ENCODE measurements at regions not wholly inside any gene's neighbourhood (a gene's known extent, or its start where the extent isn't known, plus 50 kb on each side); places are given as distances from the start of the nearest gene placed in this dataset.

GRCh38 chr2:226656367-226656766 lies 143.3 kb downstream of the IRS1 start:
- TF ChIP-seq CTCF (IDR thresholded peaks at IDR 0.05; ENCODE audit: control insufficient read depth, extremely low read depth, insufficient read depth) = no peak
- DNase-seq (ENCODE audit: low read depth) = no peak
- H3K4me3 ChIP-seq (ENCODE audit: low read depth, low read length) = no peak overlapping the region

- H3K4me3 ChIP-seq (ENCODE audit: low read depth, low read length) = no peak overlapping the region
- no peak for DNase-seq (ENCODE audit: low read depth)
- no peak for TF ChIP-seq CTCF (IDR thresholded peaks at IDR 0.05; ENCODE audit: control insufficient read depth, extremely low read depth, insufficient read depth)
Observed at GRCh38 chr2:226655871-226656270, 143.7 kb downstream of the IRS1 start.

- TF ChIP-seq CTCF (IDR thresholded peaks at IDR 0.05; ENCODE audit: control insufficient read depth, extremely low read depth, insufficient read depth) = no peak
- H3K4me3 ChIP-seq (ENCODE audit: low read depth, low read length) = no peak overlapping the region
- DNase-seq (ENCODE audit: low read depth) = no peak
Observed at GRCh38 chr2:226652983-226653765, 146.4 kb downstream of the IRS1 start.

- H3K4me3 ChIP-seq (ENCODE audit: low read depth, low read length) = no peak overlapping the region
- no peak for DNase-seq (ENCODE audit: low read depth)
- no peak for TF ChIP-seq CTCF (IDR thresholded peaks at IDR 0.05; ENCODE audit: control insufficient read depth, extremely low read depth, insufficient read depth)
Observed at GRCh38 chr2:226652369-226652768, 147.3 kb downstream of the IRS1 start.

GRCh38 chr2:226649871-226650660 lies 149.6 kb downstream of the IRS1 start:
- TF ChIP-seq CTCF (IDR thresholded peaks at IDR 0.05; ENCODE audit: control insufficient read depth, extremely low read depth, insufficient read depth) = no peak
- peak; percentile 89 for DNase-seq (ENCODE audit: low read depth)
- no peak overlapping the region for H3K4me3 ChIP-seq (ENCODE audit: low read depth, low read length)

GRCh38 chr2:226649201-226649600 lies 150.4 kb downstream of the IRS1 start:
- H3K4me3 ChIP-seq (ENCODE audit: low read depth, low read length) = no peak overlapping the region
- DNase-seq (ENCODE audit: low read depth) = no peak
- TF ChIP-seq CTCF (IDR thresholded peaks at IDR 0.05; ENCODE audit: control insufficient read depth, extremely low read depth, insufficient read depth) = no peak

All from LNCaP clone FGC (cell line).